ENCODE measurements at regions not wholly inside any gene's neighbourhood (a gene's known extent, or its start where the extent isn't known, plus 50 kb on each side); places are given as distances from the start of the nearest gene placed in this dataset.
"Not testable (repeated sequence)": the region's sequence is repeated elsewhere in the genome, so short reads cannot be mapped to it uniquely, and the experiment has no call there.

GRCh38 chr4:12409507-12410190, 981.0 kb upstream of the HS3ST1 start:
- ATAC-seq (replicated peaks in 1 of 2): peak in 1 of 2 donors; percentile 27
- Mint-ChIP-seq H3K36me3 (ENCODE audit: insufficient read depth in 2 of 2) (no peaks in the 10 kb centered on the region), H3K9me3 (peaks cover 4 to 7% of the 10 kb centered on the region in 2 donors), H3K4me3 (no peak overlapping the region), H3K27ac (no peak overlapping the region), H3K4me1 (ENCODE audit: low read depth) (no peaks in the 10 kb centered on the region), H3K27me3 (ENCODE audit: low read depth) (no peaks in the 10 kb centered on the region)
- no peak for DNase-seq

DNA sequence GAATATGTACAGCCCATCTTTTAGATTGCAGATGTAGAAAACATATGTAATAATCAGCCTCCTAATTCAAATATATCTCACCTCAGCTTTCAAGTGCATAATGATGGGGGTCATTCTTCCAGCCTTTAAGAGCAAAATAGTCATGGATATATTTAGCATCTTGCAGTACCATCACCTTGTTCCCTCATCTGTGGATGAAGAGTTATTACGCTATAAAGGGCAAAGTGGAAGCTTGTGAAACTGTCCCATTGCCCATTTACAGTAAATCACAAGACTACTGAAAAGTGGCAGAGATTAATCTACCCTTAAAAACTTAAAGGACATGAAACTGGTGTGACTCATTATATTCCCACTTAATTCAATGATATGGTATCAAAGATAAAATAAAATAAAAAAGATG, 979.7 kb upstream of the HS3ST1 start:
- Mint-ChIP-seq H3K27me3 (ENCODE audit: low read depth) (no peaks in the 10 kb centered on the region), H3K36me3 (ENCODE audit: insufficient read depth in 2 of 2) (no peaks in the 10 kb centered on the region), H3K4me1 (ENCODE audit: low read depth) (no peaks in the 10 kb centered on the region), H3K27ac (no peak overlapping the region), H3K4me3 (no peak overlapping the region), H3K9me3 (peaks cover 3 to 5% of the 10 kb centered on the region in 2 donors)
- ATAC-seq (replicated peaks in 1 of 2) (no peak), DNase-seq (no peak)

- Mint-ChIP-seq H3K4me1 (ENCODE audit: low read depth) (no peaks in the 10 kb centered on the region), H3K36me3 (ENCODE audit: insufficient read depth in 2 of 2) (no peaks in the 10 kb centered on the region), H3K9me3 (peaks cover 12% of the 10 kb centered on the region in 2 donors), H3K27me3 (ENCODE audit: low read depth) (no peaks in the 10 kb centered on the region), H3K4me3 (no peak overlapping the region), H3K27ac (no peak overlapping the region)
- DNase-seq (no peak), ATAC-seq (replicated peaks in 1 of 2) (no peak)
These were observed 974.5 kb upstream of the HS3ST1 start for GRCh38 chr4:12403175-12403574.

GRCh38 chr4:12399781-12400180, 971.1 kb upstream of the HS3ST1 start:
- H3K36me3 Mint-ChIP-seq (ENCODE audit: insufficient read depth in 2 of 2): no peaks in the 10 kb centered on the region
- H3K27ac Mint-ChIP-seq: no peak overlapping the region
- DNase-seq (no peak), ATAC-seq (replicated peaks in 1 of 2) (no peak)
- peaks cover 12 to 14% of the 10 kb centered on the region in 2 donors for H3K9me3 Mint-ChIP-seq
- H3K27me3 Mint-ChIP-seq (ENCODE audit: low read depth): no peaks in the 10 kb centered on the region
- no peaks in the 10 kb centered on the region for H3K4me1 Mint-ChIP-seq (ENCODE audit: low read depth)
- H3K4me3 Mint-ChIP-seq: no peak overlapping the region

- Mint-ChIP-seq H3K36me3 (ENCODE audit: insufficient read depth in 2 of 2) (no peaks in the 10 kb centered on the region), H3K27ac (no peak overlapping the region), H3K27me3 (ENCODE audit: low read depth) (no peaks in the 10 kb centered on the region), H3K9me3 (peaks cover 3 to 4% of the 10 kb centered on the region in 2 donors), H3K4me3 (no peak overlapping the region), H3K4me1 (ENCODE audit: low read depth) (no peaks in the 10 kb centered on the region)
- no peak for DNase-seq
- ATAC-seq (replicated peaks in 1 of 2): no peak
These were observed 965.1 kb upstream of the HS3ST1 start for GRCh38 chr4:12393631-12394262.

DNA sequence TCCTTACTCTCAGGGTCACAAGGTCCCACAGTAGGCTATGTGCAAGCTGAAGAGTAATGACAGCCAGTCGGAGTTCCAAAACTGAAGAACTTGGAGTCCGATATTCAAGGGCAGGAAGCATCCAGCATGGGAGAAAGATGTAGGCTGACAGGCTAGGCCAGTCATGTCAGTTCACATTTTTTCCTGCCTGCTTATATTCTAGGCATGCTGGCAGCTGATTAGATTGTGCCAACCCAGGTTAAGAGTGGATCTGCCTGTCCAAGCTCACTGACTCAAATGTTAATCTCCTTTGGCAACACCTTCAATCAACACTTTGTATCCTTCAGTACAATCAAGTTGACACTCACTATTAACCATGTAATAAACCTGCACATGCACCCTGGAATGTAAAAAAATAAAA, 960.9 kb upstream of the HS3ST1 start:
- no peak overlapping the region for H3K4me3 Mint-ChIP-seq
- no peak overlapping the region for H3K27ac Mint-ChIP-seq
- H3K4me1 Mint-ChIP-seq (ENCODE audit: low read depth): no peaks in the 10 kb centered on the region
- ATAC-seq (replicated peaks in 1 of 2) (no peak), DNase-seq (no peak)
- H3K27me3 Mint-ChIP-seq (ENCODE audit: low read depth): no peaks in the 10 kb centered on the region
- no peaks in the 10 kb centered on the region for H3K36me3 Mint-ChIP-seq (ENCODE audit: insufficient read depth in 2 of 2)
- peaks cover 4 to 8% of the 10 kb centered on the region in 2 donors for H3K9me3 Mint-ChIP-seq

DNA sequence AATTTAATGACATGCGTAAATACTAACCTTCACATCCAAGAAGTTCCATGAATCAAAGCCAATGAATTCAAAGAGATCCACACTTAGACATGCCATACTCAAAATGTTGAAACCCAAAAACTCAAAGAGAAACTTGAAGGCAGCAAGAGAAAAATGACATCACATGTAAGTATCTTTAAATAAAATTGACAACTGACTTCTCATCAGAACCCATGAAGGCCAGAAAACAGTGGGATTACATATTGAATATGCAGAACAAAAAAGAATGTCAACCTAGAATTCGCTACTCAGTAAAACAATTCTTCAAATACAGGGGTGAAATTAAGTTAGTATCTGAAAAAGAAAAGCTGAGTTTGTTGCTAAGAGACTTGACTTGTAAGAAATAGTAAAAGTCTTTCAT, 953.9 kb upstream of the HS3ST1 start:
- H3K27ac Mint-ChIP-seq: no peak overlapping the region
- no peak for ATAC-seq (replicated peaks in 1 of 2)
- H3K27me3 Mint-ChIP-seq (ENCODE audit: low read depth): no peaks in the 10 kb centered on the region
- peaks cover 0 to 13% of the 10 kb centered on the region in 2 donors for H3K9me3 Mint-ChIP-seq
- no peaks in the 10 kb centered on the region for H3K4me1 Mint-ChIP-seq (ENCODE audit: low read depth)
- no peaks in the 10 kb centered on the region for H3K36me3 Mint-ChIP-seq (ENCODE audit: insufficient read depth in 2 of 2)
- DNase-seq: no peak
- H3K4me3 Mint-ChIP-seq: no peak overlapping the region

- H3K27me3 Mint-ChIP-seq (ENCODE audit: low read depth): no peaks in the 10 kb centered on the region
- peaks cover 4 to 12% of the 10 kb centered on the region in 2 donors for H3K9me3 Mint-ChIP-seq
- DNase-seq (no peak), ATAC-seq (replicated peaks in 1 of 2) (no peak)
- no peak overlapping the region for H3K27ac Mint-ChIP-seq
- H3K4me1 Mint-ChIP-seq (ENCODE audit: low read depth): no peaks in the 10 kb centered on the region
- H3K4me3 Mint-ChIP-seq: no peak overlapping the region
- H3K36me3 Mint-ChIP-seq (ENCODE audit: insufficient read depth in 2 of 2): no peaks in the 10 kb centered on the region
These were observed 950.5 kb upstream of the HS3ST1 start for GRCh38 chr4:12379191-12379590.

GRCh38 chr4:12375805-12376204, 947.1 kb upstream of the HS3ST1 start:
- H3K27ac Mint-ChIP-seq: no peak overlapping the region
- H3K36me3 Mint-ChIP-seq (ENCODE audit: insufficient read depth in 2 of 2): no peaks in the 10 kb centered on the region
- H3K4me1 Mint-ChIP-seq (ENCODE audit: low read depth): no peaks in the 10 kb centered on the region
- DNase-seq: no peak
- H3K4me3 Mint-ChIP-seq: no peak overlapping the region
- no peak for ATAC-seq (replicated peaks in 1 of 2)
- peaks cover 6 to 7% of the 10 kb centered on the region in 2 donors for H3K9me3 Mint-ChIP-seq
- H3K27me3 Mint-ChIP-seq (ENCODE audit: low read depth): no peaks in the 10 kb centered on the region

DNA sequence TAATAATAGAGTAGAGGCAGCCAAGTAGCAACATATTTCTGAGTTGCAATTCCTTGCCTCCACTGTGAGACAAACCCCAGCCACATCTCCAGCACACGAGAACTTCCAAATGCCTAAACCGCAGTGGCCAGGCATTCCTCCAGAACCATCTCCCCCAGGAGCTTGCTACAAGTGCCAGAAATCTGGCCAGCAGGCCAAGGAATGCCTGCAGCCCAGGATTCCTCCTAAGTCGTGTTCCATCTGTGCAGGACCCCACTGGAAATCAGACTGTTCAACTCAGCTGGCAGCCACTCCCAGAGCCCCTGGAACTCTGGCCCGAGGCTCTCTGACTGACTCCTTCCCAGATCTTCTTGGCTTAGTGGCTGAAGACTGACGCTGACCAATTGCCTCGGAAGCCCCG, 937.2 kb upstream of the HS3ST1 start:
- not testable (repeated sequence) for H3K4me3 Mint-ChIP-seq; ATAC-seq (replicated peaks in 1 of 2); H3K36me3 Mint-ChIP-seq (ENCODE audit: insufficient read depth in 2 of 2); DNase-seq; H3K27me3 Mint-ChIP-seq (ENCODE audit: low read depth); H3K27ac Mint-ChIP-seq; H3K4me1 Mint-ChIP-seq (ENCODE audit: low read depth)
- H3K9me3 Mint-ChIP-seq: peaks cover 14 to 16% of the 10 kb centered on the region in 2 donors

GRCh38 chr4:12360391-12360790, 931.7 kb upstream of the HS3ST1 start:
- Mint-ChIP-seq H3K4me1 (ENCODE audit: low read depth) (no peaks in the 10 kb centered on the region), H3K9me3 (peaks cover 20% of the 10 kb centered on the region in 2 donors), H3K27me3 (ENCODE audit: low read depth) (no peaks in the 10 kb centered on the region), H3K4me3 (no peak overlapping the region), H3K36me3 (ENCODE audit: insufficient read depth in 2 of 2) (no peaks in the 10 kb centered on the region), H3K27ac (no peak overlapping the region)
- ATAC-seq (replicated peaks in 1 of 2) (no peak), DNase-seq (no peak)

- Mint-ChIP-seq H3K36me3 (ENCODE audit: insufficient read depth in 2 of 2) (no peaks in the 10 kb centered on the region), H3K4me3 (no peak overlapping the region), H3K27me3 (ENCODE audit: low read depth) (no peaks in the 10 kb centered on the region), H3K4me1 (ENCODE audit: low read depth) (no peaks in the 10 kb centered on the region), H3K27ac (no peak overlapping the region), H3K9me3 (peaks cover 12 to 15% of the 10 kb centered on the region in 2 donors)
- ATAC-seq (replicated peaks in 1 of 2) (no peak), DNase-seq (no peak)
These were observed 930.7 kb upstream of the HS3ST1 start for GRCh38 chr4:12359420-12359819.

DNA sequence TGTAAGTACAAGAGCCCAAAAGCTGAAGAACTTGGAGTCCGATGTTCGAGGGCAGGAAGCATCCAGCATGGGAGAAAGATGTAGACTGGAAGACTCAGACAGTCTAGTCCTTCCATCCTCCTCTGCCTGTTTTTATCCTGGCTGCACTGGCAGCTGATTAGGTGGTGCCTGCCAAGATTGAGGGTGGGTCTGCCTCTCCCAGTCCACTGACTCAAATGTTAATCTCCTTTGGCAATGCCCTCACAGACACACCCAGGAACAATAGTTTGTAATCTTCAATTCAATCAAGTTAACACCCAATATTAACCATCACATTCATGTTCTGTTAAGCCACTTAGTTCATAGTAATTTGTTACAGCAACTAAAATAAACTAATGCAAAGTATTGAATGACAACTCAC, 904.4 kb upstream of the HS3ST1 start:
- not testable (repeated sequence) for H3K27ac Mint-ChIP-seq; ATAC-seq (replicated peaks in 1 of 2)

GRCh38 chr4:12324965-12325364, 896.3 kb upstream of the HS3ST1 start:
- ATAC-seq (replicated peaks in 1 of 2): no peak
- peaks cover 0 to 2% of the 10 kb centered on the region in 2 donors for H3K9me3 Mint-ChIP-seq
- no peaks in the 10 kb centered on the region for H3K4me1 Mint-ChIP-seq (ENCODE audit: low read depth)
- no peak for DNase-seq
- no peak overlapping the region for H3K4me3 Mint-ChIP-seq
- H3K36me3 Mint-ChIP-seq (ENCODE audit: insufficient read depth in 2 of 2): no peaks in the 10 kb centered on the region
- H3K27me3 Mint-ChIP-seq (ENCODE audit: low read depth): no peaks in the 10 kb centered on the region
- no peak overlapping the region for H3K27ac Mint-ChIP-seq

More for the DNA sequence above, 904.4 kb upstream of the HS3ST1 start:
- not testable (repeated sequence) for H3K4me1 Mint-ChIP-seq (ENCODE audit: low read depth); H3K4me3 Mint-ChIP-seq; H3K27me3 Mint-ChIP-seq (ENCODE audit: low read depth); H3K9me3 Mint-ChIP-seq; DNase-seq; H3K36me3 Mint-ChIP-seq (ENCODE audit: insufficient read depth in 2 of 2)
